Activated effector memory CD4-positive, alpha-beta T cell treated with Interleukin-2 at 50 U/mL for 16 hours (primary cell): ENCODE measurements at regions not wholly inside any gene's neighbourhood (a gene's known extent, or its start where the extent isn't known, plus 50 kb on each side); places are given as distances from the start of the nearest gene placed in this dataset.

Source experiments
- DNase-seq: peaks from one replicate; pipeline ENCODE4 v3.0.0-alpha.2; 2020

GRCh38 chr5:124088289-124089032 lies 576.5 kb downstream of the CSNK1G3 start:
- no peak for DNase-seq

GRCh38 chr5:124087752-124088151 lies 575.8 kb downstream of the CSNK1G3 start:
- no peak for DNase-seq

GRCh38 chr5:124080256-124080655 lies 568.3 kb downstream of the CSNK1G3 start:
- DNase-seq: no peak

GRCh38 chr5:124079062-124079461 lies 567.1 kb downstream of the CSNK1G3 start:
- DNase-seq: no peak

- no peak for DNase-seq
Observed at GRCh38 chr5:124074500-124074899, 562.5 kb downstream of the CSNK1G3 start.

GRCh38 chr5:124072570-124072969 lies 560.6 kb downstream of the CSNK1G3 start:
- DNase-seq: no peak

- no peak for DNase-seq
Observed at GRCh38 chr5:124071039-124071438, 559.1 kb downstream of the CSNK1G3 start.

- DNase-seq: no peak
Observed at GRCh38 chr5:124065508-124065907, 553.5 kb downstream of the CSNK1G3 start.

- no peak for DNase-seq
Observed at GRCh38 chr5:124064956-124065355, 553.0 kb downstream of the CSNK1G3 start.

- DNase-seq: no peak
Observed at GRCh38 chr5:124061663-124062062, 549.7 kb downstream of the CSNK1G3 start.

- DNase-seq: no peak
Observed at GRCh38 chr5:124061068-124061430, 549.1 kb downstream of the CSNK1G3 start.

GRCh38 chr5:124060413-124061067 lies 548.6 kb downstream of the CSNK1G3 start:
- no peak for DNase-seq

GRCh38 chr5:124060011-124060410 lies 548.0 kb downstream of the CSNK1G3 start:
- no peak for DNase-seq

- DNase-seq: no peak
Observed at GRCh38 chr5:124059200-124059599, 547.2 kb downstream of the CSNK1G3 start.

- DNase-seq: no peak
Observed at GRCh38 chr5:124057724-124058231, 545.8 kb downstream of the CSNK1G3 start.

GRCh38 chr5:124056991-124057723 lies 545.2 kb downstream of the CSNK1G3 start:
- DNase-seq: no peak

- no peak for DNase-seq
Observed at GRCh38 chr5:124056326-124056990, 544.5 kb downstream of the CSNK1G3 start.

- no peak for DNase-seq
Observed at GRCh38 chr5:124055751-124056150, 543.8 kb downstream of the CSNK1G3 start.

GRCh38 chr5:124054564-124054963 lies 542.6 kb downstream of the CSNK1G3 start:
- no peak for DNase-seq

GRCh38 chr5:124053340-124053739 lies 541.4 kb downstream of the CSNK1G3 start:
- no peak for DNase-seq

- no peak for DNase-seq
Observed at GRCh38 chr5:124052201-124052600, 540.2 kb downstream of the CSNK1G3 start.

GRCh38 chr5:124050120-124050770 lies 538.3 kb downstream of the CSNK1G3 start:
- no peak for DNase-seq

GRCh38 chr5:124045412-124045811 lies 533.4 kb downstream of the CSNK1G3 start:
- DNase-seq: no peak
